HG03025 (cell line): ENCODE measurements at regions not wholly inside any gene's neighbourhood (a gene's known extent, or its start where the extent isn't known, plus 50 kb on each side); places are given as distances from the start of the nearest gene placed in this dataset.
"Not testable (repeated sequence)": the region's sequence is repeated elsewhere in the genome, so short reads cannot be mapped to it uniquely, and the experiment has no call there.

Experiments used
- ATAC-seq: cut with Tn5 transposase; IDR thresholded peaks from one replicate; pipeline ENCODE4 v1.9.1; 2021; ENCODE audit warnings: mild to moderate bottlenecking, moderate library complexity; ENCODE audit not compliant: unreplicated experiment, low FRiP score

DNA sequence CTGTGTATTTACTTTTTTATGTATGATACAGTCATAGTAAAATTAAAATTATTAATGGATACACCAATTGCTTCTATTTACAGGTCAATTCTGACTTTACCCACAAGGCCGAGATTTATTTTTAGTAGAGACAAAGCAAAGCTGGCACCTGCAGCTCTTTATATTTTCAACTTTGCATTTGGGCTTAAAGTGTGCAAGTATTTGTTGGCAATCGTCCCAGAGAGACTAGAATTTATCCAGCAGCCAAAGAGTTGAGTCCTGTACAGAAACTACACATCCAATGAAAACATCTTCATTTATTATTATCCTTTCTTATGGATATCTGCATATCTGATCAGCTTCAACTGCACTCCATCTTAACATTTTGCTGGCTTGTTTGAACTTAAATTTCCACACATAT, 485.6 kb downstream of the SOX11 start:
- no peak for ATAC-seq

DNA sequence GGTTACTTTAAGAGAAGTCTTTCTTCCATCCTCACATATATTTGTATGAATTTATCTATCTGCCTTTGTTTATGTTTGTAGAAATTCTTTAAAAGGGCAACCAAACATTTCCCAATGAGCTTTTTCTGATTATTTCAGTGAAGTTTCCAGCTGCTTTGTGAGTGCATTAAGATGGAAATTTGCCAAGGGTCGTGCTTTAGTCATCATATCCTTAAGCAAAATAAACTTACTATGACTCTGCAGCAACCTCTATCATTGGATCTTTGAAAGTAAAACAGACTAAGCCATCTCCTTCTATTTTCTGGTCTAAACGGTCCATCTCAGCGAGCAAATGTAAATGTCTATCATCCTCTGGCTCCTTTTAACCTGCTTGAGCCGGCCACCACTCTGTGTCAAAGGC, 489.3 kb downstream of the SOX11 start:
- no peak for ATAC-seq

DNA sequence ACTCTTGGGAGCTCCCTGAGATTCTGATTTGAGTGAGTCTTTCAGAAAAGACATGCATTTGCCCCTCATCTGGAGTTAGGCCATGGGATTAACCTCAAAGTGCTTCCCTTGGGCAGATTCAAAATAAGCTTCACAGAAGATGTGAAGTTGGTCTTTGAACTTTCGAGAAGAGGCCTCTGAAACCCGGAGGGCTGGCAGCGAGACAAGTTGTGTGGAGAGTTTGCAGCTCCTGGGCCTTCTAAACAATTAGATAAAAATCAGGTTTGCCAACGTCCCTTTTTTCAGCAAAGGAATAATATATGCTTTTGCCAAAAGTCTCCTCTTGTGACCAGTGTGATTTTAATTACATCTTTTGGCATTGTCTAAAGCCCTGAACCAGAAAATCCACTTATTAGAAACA, 489.7 kb downstream of the SOX11 start:
- ATAC-seq = no peak

DNA sequence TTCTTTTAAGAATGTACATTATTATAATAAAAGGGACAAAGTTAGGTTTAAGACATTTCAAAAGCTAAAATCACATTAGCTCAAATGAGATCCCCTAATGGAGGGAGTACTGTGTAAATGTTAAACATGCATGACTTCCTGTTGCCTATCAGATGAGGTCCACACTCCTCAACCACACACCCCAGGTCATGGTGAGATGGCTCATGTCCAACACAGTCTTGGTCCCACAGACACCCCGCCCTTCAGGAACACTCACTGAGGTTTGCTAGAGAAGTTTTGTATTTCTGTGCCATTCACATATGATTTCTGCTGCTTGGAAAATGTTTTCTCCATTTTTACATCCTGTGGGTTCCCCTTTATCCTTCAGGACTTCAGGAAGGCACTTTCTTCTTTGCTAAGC, 491.0 kb downstream of the SOX11 start:
- no peak for ATAC-seq

DNA sequence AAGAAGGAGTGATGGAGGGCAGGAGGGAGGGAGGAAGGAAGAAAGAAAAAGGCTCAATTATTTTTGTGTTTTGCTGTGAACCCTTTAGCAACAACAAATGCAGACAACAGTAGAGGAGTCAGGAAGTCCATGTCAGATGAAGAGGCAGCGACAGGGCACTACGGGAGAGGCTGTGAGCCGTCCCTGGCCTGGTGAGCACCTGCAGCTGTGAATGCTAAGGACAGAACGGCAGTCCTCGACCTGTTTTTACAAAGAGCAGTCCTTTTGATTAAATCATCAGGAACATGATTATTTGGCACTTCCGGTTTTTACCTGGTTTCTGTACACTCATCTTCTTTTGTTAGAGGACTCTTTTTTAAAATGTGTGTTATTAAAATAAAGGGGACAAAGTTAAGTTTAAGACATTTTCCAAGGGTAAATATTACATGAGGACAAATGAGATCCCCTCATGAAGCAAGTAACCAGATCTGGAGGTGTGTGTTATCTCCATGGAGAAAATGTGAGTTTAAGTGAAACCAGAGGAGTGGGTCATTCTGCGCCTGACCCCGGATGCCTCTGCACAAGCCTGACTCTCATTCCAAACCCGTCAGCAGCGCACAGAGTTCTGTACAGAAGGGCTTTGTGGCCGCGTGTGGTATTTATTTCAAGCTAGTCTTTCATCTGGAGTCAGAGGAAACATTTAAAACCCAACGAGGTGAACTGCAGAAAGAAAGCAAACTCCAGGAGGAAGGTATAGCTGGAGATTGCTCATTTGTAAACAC, 492.5 kb downstream of the SOX11 start:
- no peak for ATAC-seq

DNA sequence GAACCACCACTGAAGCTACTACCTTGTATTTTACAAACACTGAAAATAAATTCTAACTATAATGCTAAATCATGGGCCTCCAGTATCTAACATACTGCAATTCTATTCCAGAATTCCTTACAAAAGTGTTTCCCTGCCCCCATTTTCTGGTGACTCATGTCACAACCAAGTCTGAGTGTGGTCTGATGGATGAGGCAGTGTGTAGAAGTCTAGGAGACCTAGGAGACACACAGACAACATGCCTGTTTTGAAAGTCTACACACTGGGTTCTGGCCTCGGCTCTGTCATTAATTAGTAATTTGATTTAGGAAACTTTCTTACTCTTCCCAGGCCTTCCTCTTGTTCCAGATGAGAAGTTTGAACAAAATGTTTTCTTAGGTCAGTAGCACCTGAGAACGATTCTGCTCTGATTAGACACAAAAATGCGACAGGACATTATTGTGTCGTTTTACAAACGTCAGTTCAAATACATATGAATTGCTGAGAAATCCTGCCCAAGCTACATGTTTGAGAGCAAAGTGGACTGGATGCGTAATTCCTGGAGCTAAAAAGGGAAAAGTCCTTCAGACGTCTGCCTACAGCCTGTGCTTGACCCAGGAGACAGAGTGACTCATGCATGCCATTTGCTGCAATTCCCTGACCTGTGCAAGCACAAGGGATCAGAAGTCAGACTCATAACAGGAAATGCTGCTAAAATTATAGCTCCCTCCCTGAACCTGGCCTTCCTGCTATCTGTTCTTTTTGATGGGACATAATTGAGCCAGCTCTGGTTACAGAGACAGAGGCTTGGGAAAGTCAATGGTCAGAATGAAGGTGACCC, 494.4 kb downstream of the SOX11 start:
- ATAC-seq = no peak

DNA sequence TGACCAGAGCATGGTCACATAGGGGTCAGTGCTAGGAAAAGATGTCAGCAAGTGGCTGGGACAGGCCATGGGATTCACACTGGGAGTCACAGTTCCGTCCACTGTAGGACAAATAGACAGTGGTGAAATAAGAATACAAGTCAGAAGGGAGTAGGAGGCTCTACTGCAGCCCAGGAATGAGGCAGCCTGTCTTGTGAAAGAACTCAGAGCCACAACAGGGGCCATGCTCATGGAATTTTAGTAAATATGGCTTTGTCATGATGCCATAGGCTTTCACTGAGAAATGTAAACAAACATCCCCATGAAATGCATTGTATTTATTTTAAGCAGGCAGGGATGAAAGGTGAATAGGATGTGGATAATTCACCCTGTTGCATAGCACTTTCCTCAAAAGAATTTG, 504.3 kb downstream of the SOX11 start:
- ATAC-seq = no peak

DNA sequence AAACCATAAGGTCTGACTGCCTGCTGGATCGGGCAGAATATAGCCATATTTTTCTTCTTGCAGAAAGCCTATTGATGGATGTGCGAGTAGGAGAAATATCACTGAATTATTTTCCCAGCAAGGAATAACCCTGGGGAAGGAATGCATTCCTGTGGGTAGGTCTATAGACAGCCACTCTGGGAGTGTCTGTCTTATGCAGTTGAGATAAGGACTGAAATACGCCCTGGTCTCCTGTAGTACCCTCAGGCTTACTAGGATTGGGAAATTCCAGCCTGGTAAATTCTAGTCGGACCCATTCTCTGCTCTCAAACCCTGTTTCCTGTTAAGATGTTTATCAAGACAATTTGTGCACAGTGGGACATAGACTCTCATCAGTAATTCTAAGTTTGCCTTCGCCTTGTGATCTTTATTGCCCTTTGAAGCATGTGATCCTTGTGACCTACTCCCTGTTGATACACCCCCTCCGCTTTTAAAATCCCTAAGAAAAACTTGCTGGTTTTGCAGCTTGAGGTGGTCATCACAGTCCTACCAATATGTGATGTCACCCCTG, 506.3 kb downstream of the SOX11 start:
- not testable (repeated sequence) for ATAC-seq

DNA sequence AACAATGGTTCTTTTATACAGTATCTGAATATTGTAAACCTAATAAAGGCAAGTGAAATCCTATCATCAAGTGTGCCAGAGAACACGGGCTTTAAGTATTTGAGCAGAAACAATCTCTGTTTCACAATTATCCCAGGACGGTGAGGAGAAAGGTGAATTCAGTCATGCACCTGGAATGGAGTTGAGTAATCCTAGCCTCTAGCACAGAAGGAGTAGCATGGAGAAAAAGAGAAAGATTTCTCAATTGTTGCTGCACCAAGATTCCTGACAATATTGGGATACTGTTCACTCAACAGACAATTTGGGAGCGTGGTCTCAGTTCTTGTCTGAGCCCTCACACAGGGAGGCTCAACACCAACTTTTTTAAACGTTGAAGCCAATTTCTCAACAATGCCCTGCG, 510.6 kb downstream of the SOX11 start:
- ATAC-seq = no peak

DNA sequence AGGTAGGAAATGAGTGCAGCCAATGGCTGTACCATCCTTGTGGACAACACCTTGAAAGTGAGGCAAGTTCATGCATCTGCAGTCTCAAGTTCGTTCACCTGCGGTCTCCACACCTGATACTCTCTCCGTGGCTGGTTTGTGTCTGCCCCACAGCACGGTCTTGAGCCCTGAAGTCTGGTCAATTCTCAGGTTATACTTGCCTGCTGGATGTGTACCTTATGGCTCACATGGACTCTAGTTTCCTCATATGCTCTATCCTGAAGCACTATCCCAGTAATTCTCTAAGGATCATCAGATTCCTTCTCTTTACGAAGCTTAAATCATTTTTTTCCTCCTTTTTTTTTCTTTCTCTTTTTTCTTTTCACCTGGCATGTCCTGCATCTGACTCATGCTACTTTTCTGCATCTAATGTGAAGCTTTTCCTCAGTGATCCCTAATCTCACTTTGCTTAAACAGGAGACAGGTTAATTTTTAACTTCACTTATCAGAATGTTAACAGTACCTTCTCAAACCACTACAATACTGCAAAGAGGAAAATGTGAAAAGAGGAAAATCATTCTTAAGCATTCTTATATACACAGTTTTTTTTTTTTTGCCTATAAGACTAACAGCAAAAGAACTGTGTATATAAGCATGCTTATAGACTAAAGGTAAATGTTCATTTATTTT, 511.2 kb downstream of the SOX11 start:
- no peak for ATAC-seq

DNA sequence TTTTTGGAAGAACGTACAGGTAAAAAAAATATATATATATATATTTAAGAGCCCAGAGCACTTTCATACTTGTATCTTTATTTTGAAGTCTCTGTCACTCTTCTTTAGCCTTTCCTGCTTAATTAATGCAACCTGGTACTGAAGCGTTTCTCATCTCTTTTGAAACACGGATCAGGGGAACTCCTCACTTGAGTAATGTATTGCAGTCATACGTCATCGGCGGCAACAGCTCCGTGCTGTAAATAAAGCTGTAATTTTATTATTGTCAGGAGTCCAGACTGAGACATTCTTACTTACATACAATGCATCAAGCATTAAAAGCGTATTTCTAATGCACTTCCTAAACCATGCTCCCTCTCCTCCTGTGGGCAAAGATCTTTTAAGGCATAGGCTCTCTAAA, 514.7 kb downstream of the SOX11 start:
- ATAC-seq = no peak

DNA sequence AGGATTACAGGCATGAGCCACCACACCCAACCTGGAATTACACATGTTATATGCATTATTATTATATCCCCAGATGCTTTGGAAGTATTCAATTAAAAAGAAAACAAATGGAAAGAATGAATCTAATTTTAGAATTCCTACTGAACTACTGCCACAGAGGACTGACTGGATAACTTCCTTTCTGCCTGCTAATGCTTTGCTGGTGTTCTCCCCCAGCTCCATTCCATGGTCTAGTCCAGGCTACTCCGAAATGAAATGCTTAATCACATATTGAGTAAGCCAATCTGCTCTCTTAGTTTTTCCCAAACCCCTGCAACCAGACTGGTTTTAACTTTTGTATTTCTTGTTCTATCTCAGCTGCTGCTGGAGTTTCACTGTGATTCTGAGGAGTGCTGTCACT, 519.1 kb downstream of the SOX11 start:
- no peak for ATAC-seq

DNA sequence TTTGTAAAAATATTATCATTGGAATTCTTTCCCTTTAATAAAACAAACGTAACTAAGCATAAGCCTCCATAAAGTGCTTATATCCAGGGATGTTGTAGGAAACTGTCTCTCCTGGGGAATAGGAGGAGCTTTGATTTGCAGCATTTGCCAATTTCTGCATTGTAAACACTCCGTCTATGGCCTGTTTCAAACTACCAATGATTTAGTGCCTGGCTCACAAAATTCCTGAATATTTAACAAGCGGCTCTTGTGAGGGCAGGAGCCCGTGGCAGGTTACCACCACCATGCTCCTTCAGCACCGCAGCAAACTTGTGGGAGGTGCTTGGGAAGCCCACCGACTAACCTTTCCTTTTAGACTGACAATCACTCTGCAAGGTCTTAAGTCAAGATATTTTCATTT, 520.3 kb downstream of the SOX11 start:
- no peak for ATAC-seq

DNA sequence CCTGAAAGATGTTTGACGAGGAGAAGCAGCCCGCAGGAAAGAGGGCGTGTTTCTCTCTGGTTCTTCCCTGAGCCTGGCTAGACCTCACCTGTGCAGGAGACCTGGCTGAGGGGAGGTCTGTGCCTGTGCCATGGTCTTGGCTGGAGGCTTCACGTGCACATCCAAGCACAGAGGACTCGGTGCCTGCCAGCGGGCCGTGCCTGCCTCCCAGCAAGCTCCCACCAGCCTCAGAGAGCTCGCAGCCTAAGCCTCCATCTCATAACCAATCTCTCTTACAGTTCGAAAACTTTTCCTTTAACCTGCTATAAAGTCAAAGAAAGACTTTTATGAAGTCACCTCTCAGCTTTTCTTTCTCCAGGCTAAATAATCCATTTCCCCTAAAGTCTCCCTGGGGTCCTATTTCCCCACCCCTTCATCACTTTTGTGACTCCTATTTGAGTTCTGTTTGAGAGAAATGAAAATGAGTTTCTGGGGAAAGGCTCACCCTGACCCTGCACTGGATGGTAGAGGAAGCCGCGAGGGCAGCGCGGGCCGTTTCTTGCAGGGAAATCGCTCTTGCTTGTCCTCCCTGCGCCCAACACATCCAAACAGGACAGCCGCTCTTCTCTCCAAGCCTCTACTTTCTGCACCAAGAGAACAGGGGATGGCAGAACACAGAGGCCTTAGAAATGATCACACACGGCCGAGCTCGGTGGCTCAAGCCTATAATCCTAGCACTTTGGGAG, 521.0 kb downstream of the SOX11 start:
- ATAC-seq = no peak

DNA sequence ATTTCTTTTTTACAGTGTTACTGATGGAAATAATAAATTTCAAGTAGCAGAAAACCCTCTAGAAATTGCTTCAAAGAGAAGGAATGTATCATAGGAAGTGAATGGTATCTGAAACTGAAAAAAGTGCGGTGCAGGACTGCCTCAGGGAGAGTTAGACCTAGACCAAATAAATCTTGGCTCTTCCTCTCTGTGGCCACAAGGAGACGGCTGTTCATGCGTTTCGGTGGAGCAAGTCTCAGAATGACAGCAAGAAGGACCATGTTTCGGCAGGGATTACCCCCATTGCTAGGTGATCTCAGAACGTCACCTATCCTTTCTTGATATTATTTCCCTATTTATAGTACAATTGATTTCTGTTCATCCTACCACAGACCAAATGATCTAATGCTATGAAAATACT, 522.3 kb downstream of the SOX11 start:
- no peak for ATAC-seq

DNA sequence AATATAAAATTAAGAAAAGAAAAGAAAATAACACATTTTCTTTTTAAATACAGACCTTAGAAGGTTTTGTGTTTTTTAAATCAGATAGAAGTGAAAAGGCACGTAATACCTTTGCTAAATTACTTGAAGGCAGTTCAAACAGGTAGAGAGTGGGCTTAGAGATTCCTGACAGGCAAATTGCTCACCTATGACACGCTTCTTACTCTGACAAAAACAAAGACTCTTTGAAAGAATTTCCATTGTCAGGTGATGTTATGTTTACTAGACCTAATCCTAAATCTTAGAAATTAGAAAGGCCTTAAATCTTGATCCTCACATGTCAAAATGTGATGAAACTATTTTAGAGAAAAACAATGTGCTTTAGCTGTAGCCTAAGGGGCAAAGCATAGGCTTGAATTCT, 522.9 kb downstream of the SOX11 start:
- no peak for ATAC-seq

DNA sequence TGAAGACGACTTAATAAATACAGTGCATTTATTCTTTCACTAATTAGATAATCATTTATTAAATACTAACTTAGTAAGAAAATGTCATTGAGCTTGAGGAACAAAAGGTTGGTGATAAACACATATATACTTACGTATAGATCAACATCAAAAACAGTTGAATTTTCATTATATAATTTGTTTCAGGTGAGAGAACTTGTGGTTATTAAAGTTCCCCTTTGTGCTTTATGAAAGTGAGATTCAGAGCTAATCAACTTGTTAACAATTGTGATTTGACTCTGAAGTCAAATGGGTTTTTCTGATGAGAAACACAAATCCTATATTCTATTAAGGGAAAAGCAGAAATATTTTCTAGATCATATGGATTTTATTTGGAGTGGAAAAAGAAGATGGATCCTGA, 524.0 kb downstream of the SOX11 start:
- no peak for ATAC-seq

DNA sequence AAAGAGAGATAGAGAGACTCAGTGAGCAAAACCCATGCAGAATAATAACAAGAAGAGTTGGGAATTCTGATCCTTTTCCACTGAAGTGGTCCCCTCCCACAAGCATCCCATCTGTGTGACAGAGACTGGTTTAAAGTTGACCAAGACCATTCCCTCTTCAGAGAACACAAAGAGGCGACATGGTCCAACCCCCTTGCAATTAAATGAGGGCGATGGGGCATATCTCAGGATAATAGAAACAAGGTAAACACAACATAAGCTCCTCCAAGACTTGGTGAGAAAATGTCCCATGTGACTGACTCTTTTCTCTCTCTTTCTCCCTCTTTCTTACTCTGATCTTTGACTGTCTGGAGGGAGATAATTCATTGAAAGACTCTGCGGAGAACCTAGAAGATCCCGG, 526.7 kb downstream of the SOX11 start:
- no peak for ATAC-seq

DNA sequence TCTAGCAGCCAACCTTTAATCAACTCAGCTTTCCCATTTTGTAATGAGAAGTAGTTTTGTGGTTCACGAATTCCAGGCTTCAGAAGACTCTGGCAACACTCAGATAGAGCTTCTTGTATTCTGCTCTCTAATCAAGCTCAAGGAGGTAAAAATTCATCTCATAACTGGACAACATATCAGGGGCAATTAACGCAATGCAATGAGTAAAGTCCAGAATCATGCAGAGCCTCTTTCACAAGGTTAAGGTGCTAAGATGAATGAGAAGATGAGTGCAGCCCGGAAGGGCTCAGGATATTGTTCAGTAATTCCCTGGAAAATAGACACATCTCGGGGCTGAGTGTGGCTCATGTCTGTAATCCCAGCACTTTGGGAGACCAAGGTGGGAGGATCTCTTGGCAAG, 527.7 kb downstream of the SOX11 start:
- ATAC-seq = no peak

DNA sequence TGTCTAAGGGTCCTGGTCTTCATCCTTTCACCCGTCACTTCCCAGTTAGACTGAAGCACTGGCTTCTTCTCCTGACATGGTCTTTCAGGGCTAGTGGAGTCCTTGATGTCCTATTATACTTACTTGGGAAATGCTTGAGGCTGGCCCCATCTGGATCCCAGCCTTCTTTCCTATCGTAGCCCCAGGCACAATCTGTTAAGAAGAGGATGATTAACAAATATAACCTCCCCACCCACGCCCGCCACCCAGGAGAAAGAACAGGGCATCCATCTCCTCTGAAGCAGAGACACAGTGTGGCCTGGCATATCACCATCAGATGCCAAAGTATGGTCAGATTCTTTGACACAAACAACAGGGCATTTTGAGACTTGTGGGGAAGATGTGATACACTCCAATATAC, 530.1 kb downstream of the SOX11 start:
- ATAC-seq = no peak

DNA sequence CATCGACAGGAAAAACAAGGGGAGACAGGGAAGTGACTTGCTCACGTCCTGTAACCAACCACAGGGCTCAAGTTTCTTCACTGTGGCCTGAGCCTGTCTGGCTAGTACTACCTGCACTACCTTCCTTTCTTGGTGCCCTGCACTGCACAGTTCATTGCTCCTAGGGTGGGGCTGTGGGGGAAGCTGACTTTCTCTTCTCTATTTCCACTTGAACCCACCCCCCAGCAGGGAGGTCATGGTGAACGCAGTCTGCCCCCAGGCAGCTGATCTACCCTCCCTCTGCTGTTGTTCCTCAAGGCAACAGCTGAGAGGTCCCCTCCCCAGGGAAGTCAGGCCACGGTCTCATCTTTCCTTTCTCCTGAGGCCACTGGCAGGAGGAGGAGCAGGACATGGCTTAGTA, 532.1 kb downstream of the SOX11 start:
- ATAC-seq = peak; percentile 93
